NB4 (cell line): ENCODE measurements at regions not wholly inside any gene's neighbourhood (a gene's known extent, or its start where the extent isn't known, plus 50 kb on each side); places are given as distances from the start of the nearest gene placed in this dataset.

Source experiments
- DNase-seq: peaks from one replicate; pipeline ENCODE4 v3.0.0; 2010; ENCODE audit warnings: low read depth
- H3K4me3 ChIP-seq: one replicate; pipeline ENCODE4 v1.5.1; 2011; ENCODE audit warnings: mild to moderate bottlenecking, low read depth, low read length, moderate library complexity
- MYC ChIP-seq: IDR thresholded peaks from 2 replicates; pipeline ENCODE4 v1.6.1; 2011; ENCODE audit warnings: low read depth, low read length
- POLR2A ChIP-seq: IDR thresholded peaks from 2 replicates; pipeline ENCODE4 v1.6.1; 2011; ENCODE audit warnings: mild to moderate bottlenecking; ENCODE audit not compliant: insufficient read length; ENCODE audit errors: extremely low read depth
- TF ChIP-seq, protein P1 (sequence below): IDR thresholded peaks from 2 replicates; pipeline ENCODE4 v1.6.1; 2011; ENCODE audit warnings: low read depth, low read length
- TF ChIP-seq, protein P2 (sequence below): IDR thresholded peaks from one replicate; pipeline ENCODE4 v1.5.1; 2012; ENCODE audit warnings: low read depth, low read length

DNA sequence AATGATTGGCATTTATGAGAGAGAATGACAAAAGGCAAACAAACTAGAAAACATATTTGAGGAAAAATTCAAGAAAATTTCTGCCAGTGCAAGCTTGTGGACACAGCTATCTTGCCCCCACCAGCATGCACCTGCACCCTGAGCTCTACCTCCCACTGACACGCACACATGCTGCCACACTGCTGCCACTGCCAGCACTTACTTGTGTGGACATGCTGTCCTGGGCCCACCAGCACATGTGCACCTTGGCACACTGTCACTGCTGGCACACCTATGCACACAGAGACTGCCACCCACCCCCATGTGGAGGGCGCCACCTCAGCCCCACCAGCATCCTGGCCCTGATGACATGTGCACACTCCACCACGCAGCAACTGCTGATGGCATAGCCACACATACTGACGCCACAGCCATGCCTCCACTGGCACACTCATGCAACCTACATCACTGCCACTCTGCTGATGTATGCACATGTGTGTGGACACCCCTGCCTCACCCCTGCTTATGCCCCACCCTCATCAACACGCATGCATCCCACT, 475.0 kb downstream of the SOX5 start:
- no peak overlapping the region for H3K4me3 ChIP-seq
- no peak for DNase-seq
- TF ChIP-seq, protein P1, sequence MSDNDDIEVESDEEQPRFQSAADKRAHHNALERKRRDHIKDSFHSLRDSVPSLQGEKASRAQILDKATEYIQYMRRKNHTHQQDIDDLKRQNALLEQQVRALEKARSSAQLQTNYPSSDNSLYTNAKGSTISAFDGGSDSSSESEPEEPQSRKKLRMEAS = no peak
- TF ChIP-seq, protein P2, sequence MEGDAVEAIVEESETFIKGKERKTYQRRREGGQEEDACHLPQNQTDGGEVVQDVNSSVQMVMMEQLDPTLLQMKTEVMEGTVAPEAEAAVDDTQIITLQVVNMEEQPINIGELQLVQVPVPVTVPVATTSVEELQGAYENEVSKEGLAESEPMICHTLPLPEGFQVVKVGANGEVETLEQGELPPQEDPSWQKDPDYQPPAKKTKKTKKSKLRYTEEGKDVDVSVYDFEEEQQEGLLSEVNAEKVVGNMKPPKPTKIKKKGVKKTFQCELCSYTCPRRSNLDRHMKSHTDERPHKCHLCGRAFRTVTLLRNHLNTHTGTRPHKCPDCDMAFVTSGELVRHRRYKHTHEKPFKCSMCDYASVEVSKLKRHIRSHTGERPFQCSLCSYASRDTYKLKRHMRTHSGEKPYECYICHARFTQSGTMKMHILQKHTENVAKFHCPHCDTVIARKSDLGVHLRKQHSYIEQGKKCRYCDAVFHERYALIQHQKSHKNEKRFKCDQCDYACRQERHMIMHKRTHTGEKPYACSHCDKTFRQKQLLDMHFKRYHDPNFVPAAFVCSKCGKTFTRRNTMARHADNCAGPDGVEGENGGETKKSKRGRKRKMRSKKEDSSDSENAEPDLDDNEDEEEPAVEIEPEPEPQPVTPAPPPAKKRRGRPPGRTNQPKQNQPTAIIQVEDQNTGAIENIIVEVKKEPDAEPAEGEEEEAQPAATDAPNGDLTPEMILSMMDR = no peak
- TF ChIP-seq POLR2A = no peak
- no peak for TF ChIP-seq MYC
